GM23338 (cell line): ENCODE measurements at regions not wholly inside any gene's neighbourhood (a gene's known extent, or its start where the extent isn't known, plus 50 kb on each side); places are given as distances from the start of the nearest gene placed in this dataset.

Experiments
- CREB1 ChIP-seq: fragments of 250-450 bp; sonication (Bioruptor Pico); IDR thresholded peaks from 2 replicates; pipeline ENCODE4 v1.5.0; 2020; ENCODE audit warnings: low read depth, mild to moderate bottlenecking, moderate library complexity
- POLR2AphosphoS5 ChIP-seq: IDR thresholded peaks from 2 replicates; pipeline ENCODE4 v1.6.1; 2016; ENCODE audit warnings: antibody characterized with exemption, low read depth
- TF ChIP-seq, protein P1 (sequence below), 2 experiments: fragments of 200-600 bp in 1 of 2; sonication (generic) in 1 of 2; conservative IDR thresholded peaks; 2 replicates each; pipeline versions ENCODE4 v1.5.1 to v1.6.1; 2016 to 2017; ENCODE audit warnings: antibody characterized with exemption in 2 of 2, low read depth in 2 of 2, mild to moderate bottlenecking in 2 of 2, moderate library complexity in 1 of 2

DNA sequence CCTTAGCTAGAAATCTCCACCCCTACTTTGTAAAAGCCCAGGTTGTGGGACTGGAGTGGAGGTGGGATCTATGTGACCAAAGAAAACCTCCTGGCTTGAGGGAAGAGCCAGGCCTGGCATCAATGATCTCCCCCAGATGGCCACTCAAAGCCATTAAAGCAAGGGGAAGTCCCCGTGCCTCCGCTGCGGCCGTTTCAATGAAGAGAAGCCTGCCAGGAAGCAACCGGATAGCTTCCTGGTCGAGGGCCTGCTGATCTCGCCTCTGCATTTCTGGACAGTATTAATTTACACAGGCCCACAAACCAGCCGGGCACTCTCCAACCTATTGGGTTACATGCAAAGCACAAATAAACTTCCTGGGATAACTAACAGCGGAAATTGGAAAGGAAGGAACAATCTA, 160.5 kb upstream of the MSX2 start:
- no peak for TF ChIP-seq CREB1
- TF ChIP-seq, protein P1, sequence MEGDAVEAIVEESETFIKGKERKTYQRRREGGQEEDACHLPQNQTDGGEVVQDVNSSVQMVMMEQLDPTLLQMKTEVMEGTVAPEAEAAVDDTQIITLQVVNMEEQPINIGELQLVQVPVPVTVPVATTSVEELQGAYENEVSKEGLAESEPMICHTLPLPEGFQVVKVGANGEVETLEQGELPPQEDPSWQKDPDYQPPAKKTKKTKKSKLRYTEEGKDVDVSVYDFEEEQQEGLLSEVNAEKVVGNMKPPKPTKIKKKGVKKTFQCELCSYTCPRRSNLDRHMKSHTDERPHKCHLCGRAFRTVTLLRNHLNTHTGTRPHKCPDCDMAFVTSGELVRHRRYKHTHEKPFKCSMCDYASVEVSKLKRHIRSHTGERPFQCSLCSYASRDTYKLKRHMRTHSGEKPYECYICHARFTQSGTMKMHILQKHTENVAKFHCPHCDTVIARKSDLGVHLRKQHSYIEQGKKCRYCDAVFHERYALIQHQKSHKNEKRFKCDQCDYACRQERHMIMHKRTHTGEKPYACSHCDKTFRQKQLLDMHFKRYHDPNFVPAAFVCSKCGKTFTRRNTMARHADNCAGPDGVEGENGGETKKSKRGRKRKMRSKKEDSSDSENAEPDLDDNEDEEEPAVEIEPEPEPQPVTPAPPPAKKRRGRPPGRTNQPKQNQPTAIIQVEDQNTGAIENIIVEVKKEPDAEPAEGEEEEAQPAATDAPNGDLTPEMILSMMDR (conservative IDR thresholded peaks at IDR 0.05; ENCODE audit: low read depth in 2 of 2): no peak
- TF ChIP-seq POLR2AphosphoS5: no peak
